BE2C (cell line): ENCODE measurements at regions not wholly inside any gene's neighbourhood (a gene's known extent, or its start where the extent isn't known, plus 50 kb on each side); places are given as distances from the start of the nearest gene placed in this dataset.

ENCODE experiments used
- DNase-seq: peaks from one replicate; pipeline ENCODE4 v3.0.0-alpha.2; 2020
- H3K27me3 ChIP-seq: fragments of 250-450 bp; sonication (Bioruptor Pico); 2 replicates; pipeline ENCODE4 v1.5.1; 2020; ENCODE audit warnings: mild to moderate bottlenecking
- H3K36me3 ChIP-seq: fragments of 250-450 bp; sonication (Bioruptor Pico); 2 replicates; pipeline ENCODE4 v1.5.1; 2020; ENCODE audit warnings: mild to moderate bottlenecking
- H3K4me1 ChIP-seq: fragments of 250-450 bp; sonication (Bioruptor Pico); 2 replicates; pipeline ENCODE4 v1.5.1; 2020
- H3K4me3 ChIP-seq: 2 replicates; pipeline ENCODE4 v1.5.1; 2011; ENCODE audit warnings: low read depth, low read length
- H3K9me3 ChIP-seq: fragments of 250-450 bp; sonication (Bioruptor Pico); 2 replicates; pipeline ENCODE4 v1.5.1; 2020
- TF ChIP-seq, protein P1 (sequence below): IDR thresholded peaks from 2 replicates; pipeline ENCODE4 v1.5.1; 2012; ENCODE audit warnings: mild to moderate bottlenecking, low read depth, low read length

DNA sequence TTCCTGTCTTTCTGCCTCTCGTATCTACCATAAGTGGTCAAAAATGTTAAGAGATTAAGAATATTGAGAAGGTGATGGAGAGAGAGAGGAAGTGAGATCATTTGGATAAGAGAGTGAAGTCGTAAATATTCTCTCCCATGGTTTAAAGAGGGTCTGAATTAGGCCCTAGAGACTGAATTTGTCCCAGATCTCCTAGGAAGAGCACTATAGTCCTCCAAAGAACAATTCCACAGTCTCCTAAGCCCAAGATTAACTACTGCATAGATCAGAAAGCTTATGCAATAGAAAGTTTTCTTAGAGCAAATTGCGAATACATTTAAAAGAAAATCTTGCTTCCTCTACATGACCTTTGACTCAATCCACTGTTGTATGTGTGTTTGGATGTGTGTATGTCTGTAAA lies 598.8 kb downstream of the TUSC7 start:
- Histone ChIP-seq H3K36me3 (no peaks in the 10 kb centered on the region), H3K4me1 (no peaks in the 10 kb centered on the region; the same call in 1 of the 2 replicates), H3K9me3 (no peaks in the 10 kb centered on the region), H3K4me3 (no peak overlapping the region), H3K27me3 (no peaks in the 10 kb centered on the region)
- TF ChIP-seq, protein P1, sequence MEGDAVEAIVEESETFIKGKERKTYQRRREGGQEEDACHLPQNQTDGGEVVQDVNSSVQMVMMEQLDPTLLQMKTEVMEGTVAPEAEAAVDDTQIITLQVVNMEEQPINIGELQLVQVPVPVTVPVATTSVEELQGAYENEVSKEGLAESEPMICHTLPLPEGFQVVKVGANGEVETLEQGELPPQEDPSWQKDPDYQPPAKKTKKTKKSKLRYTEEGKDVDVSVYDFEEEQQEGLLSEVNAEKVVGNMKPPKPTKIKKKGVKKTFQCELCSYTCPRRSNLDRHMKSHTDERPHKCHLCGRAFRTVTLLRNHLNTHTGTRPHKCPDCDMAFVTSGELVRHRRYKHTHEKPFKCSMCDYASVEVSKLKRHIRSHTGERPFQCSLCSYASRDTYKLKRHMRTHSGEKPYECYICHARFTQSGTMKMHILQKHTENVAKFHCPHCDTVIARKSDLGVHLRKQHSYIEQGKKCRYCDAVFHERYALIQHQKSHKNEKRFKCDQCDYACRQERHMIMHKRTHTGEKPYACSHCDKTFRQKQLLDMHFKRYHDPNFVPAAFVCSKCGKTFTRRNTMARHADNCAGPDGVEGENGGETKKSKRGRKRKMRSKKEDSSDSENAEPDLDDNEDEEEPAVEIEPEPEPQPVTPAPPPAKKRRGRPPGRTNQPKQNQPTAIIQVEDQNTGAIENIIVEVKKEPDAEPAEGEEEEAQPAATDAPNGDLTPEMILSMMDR, result no peak
- no peak for DNase-seq

- H3K4me3 ChIP-seq, result no peak overlapping the region
- no peaks in the 10 kb centered on the region for H3K27me3 ChIP-seq
- no peaks in the 10 kb centered on the region for H3K36me3 ChIP-seq
- TF ChIP-seq, protein P1, result no peak
- DNase-seq, result no peak
- no peaks in the 10 kb centered on the region; the same call in 1 of the 2 replicates for H3K4me1 ChIP-seq
- no peaks in the 10 kb centered on the region for H3K9me3 ChIP-seq
Measured at GRCh38 chr3:117308756-117309155, 599.2 kb downstream of the TUSC7 start.

DNA sequence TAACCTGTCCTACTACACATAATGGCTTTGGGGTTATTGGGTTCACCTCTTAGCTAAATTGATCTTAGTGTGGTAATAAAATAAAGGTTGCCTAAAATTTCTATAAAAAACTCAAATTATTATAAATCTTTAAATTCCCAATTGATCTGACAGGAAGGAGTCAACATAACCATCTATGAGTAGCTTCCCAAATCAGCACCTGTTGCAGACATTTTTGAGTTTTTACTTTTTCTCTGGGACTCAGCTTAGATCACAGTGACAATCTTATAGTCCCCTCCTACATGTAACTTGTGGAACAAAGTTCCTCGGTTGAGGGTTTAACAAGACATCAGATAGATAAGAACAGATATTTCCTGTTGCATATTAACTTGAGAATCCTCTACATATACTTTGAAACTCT lies 601.0 kb downstream of the TUSC7 start:
- TF ChIP-seq, protein P1, result no peak
- DNase-seq, result no peak
- no peaks in the 10 kb centered on the region for H3K36me3 ChIP-seq

DNA sequence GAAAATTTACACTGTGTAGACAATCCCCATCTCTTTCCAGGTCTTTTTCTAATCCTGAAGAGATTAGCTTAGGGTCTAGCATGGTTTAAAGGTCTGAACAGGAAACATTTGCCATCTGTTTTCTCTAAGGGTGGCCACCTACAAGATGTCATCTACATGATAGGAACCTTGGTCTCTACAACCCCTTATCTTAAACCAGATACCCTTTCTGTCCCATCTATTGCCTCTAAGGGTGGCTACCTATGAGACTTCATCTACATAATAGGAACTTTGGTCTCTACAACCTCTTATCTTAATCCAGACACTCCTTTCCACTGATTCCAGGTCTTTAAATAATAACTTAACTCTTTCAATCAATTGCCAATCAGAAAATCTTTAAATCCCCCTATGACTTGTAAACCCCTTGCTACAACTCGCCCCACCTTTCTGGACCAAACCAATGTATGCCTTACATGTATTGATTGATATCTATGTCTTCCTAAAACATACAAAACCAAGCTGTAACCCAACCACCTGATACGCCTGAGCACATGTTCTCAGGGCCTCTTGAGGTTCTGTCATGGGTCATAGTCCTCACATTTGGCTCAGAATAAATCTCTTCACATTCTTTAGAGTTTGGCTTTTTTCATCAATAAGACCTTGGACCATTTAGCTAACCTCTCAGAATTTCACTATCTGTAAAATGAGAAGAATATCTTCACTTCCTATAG lies 605.0 kb downstream of the TUSC7 start:
- no peaks in the 10 kb centered on the region for H3K36me3 ChIP-seq
- DNase-seq, result no peak
- H3K27me3 ChIP-seq, result no peaks in the 10 kb centered on the region
- no peaks in the 10 kb centered on the region for H3K4me1 ChIP-seq
- no peaks in the 10 kb centered on the region for H3K9me3 ChIP-seq
- TF ChIP-seq, protein P1, result no peak
- H3K4me3 ChIP-seq, result no peak overlapping the region

More for the DNA sequence above, 601.0 kb downstream of the TUSC7 start:
- no peaks in the 10 kb centered on the region for H3K27me3 ChIP-seq
- no peak overlapping the region for H3K4me3 ChIP-seq
- no peaks in the 10 kb centered on the region; the same call in 1 of the 2 replicates for H3K4me1 ChIP-seq
- H3K9me3 ChIP-seq, result no peaks in the 10 kb centered on the region

GRCh38 chr3:117322866-117323265 lies 613.3 kb downstream of the TUSC7 start:
- H3K4me3 ChIP-seq, result no peak overlapping the region
- H3K27me3 ChIP-seq, result no peaks in the 10 kb centered on the region
- no peak for DNase-seq
- H3K4me1 ChIP-seq, result peaks cover 3% of the 10 kb centered on the region; the same call in 1 of the 2 replicates
- H3K36me3 ChIP-seq, result no peaks in the 10 kb centered on the region
- no peaks in the 10 kb centered on the region for H3K9me3 ChIP-seq
- TF ChIP-seq, protein P1, result no peak

- no peaks in the 10 kb centered on the region for H3K36me3 ChIP-seq
- H3K27me3 ChIP-seq, result no peaks in the 10 kb centered on the region
- no peak overlapping the region for H3K4me3 ChIP-seq
- H3K9me3 ChIP-seq, result no peaks in the 10 kb centered on the region
- DNase-seq, result no peak
- peaks cover 10% of the 10 kb centered on the region for H3K4me1 ChIP-seq
- TF ChIP-seq, protein P1, result no peak
Measured at GRCh38 chr3:117346901-117347300, 637.3 kb downstream of the TUSC7 start.
